ENCODE measurements at regions not wholly inside any gene's neighbourhood (a gene's known extent, or its start where the extent isn't known, plus 50 kb on each side); places are given as distances from the start of the nearest gene placed in this dataset.

- TF ChIP-seq CTCF (conservative IDR thresholded peaks at IDR 0.05; ENCODE audit: low read depth, low read length) (no peak), CEBPB (IDR thresholded peaks at IDR 0.05; ENCODE audit: low read depth, low read length) (no peak), MAZ (IDR thresholded peaks at IDR 0.05; ENCODE audit: borderline replicate concordance, low read depth, low read length) (no peak), POLR2A (IDR thresholded peaks at IDR 0.05; ENCODE audit: low read depth, low read length) (no peak), FOS (IDR thresholded peaks at IDR 0.05; ENCODE audit: low read depth, low read length) (no peak), RAD21 (IDR thresholded peaks at IDR 0.05; ENCODE audit: low read length) (no peak), USF2 (IDR thresholded peaks at IDR 0.05; ENCODE audit: low read depth, low read length) (no peak), BHLHE40 (IDR thresholded peaks at IDR 0.05; ENCODE audit: low read depth, low read length) (no peak)
These were observed 119.5 kb upstream of the NCAM1 start for GRCh38 chr11:112841729-112842128.
